H1 (cell line): ENCODE measurements at regions not wholly inside any gene's neighbourhood (a gene's known extent, or its start where the extent isn't known, plus 50 kb on each side); places are given as distances from the start of the nearest gene placed in this dataset.

Experiments used
- CTCF ChIA-PET: fragments of 300-600 bp; sonication (Branson Sonifier 250); formaldehyde crosslinking; loops from one replicate; lab custom pipeline; 2021; ENCODE audit not compliant: partially characterized antibody; lab: Charles Lee
- POLR2A ChIA-PET: fragments of 300-600 bp; sonication (Branson Sonifier 250); formaldehyde crosslinking; loops from one replicate; lab custom pipeline; 2021; ENCODE audit warnings: inconsistent platforms; ENCODE audit not compliant: partially characterized antibody; lab: Charles Lee
- DNase-seq, 2 experiments: peaks; one replicate each; pipeline versions ENCODE4 v3.0.0 to v3.0.0-alpha.2; 2010 to 2022; ENCODE audit warnings: low spot score in 2 of 2, low read depth in 1 of 2, mixed read lengths in 1 of 2
- FAIRE-seq: peaks from 2 replicates; lab custom pipeline; 2011; peaks lifted over from hg19 to GRCh38; lab: Jason Lieb, UNC
- H2AFZ ChIP-seq: 2 replicates; pipeline ENCODE4 v1.8.1; 2012; ENCODE audit warnings: low read length, inconsistent platforms
- H2AK5ac ChIP-seq: 2 replicates; pipeline ENCODE4 v1.6.1; 2013; ENCODE audit warnings: low read depth, low read length
- H2BK120ac ChIP-seq: replicated peaks from 2 replicates; pipeline ENCODE3; 2013; ENCODE audit warnings: low read depth, low read length, inconsistent platforms
- H2BK12ac ChIP-seq: 2 replicates; pipeline ENCODE4 v1.6.1; 2013; ENCODE audit warnings: low read depth, low read length
- H2BK15ac ChIP-seq: 2 replicates; pipeline ENCODE4 v1.6.1; 2013; ENCODE audit warnings: low read length
- H2BK20ac ChIP-seq: 2 replicates; pipeline ENCODE4 v1.6.1; 2013; ENCODE audit warnings: low read length
- H2BK5ac ChIP-seq: 2 replicates; pipeline ENCODE4 v1.6.1; 2013; ENCODE audit warnings: low read depth, low read length
- H3K14ac ChIP-seq: 2 replicates; pipeline ENCODE4 v1.6.1; 2013; ENCODE audit warnings: inconsistent platforms; ENCODE audit not compliant: insufficient read length
- H3K18ac ChIP-seq: 2 replicates; pipeline ENCODE4 v1.6.1; 2013; ENCODE audit warnings: low read length; ENCODE audit errors: extremely low read depth
- H3K23ac ChIP-seq: 2 replicates; pipeline ENCODE4 v1.6.1; 2013; ENCODE audit warnings: inconsistent platforms; ENCODE audit not compliant: insufficient read length
- H3K23me2 ChIP-seq: 2 replicates; pipeline ENCODE4 v1.6.1; 2013; ENCODE audit warnings: low read depth, low read length
- H3K27ac ChIP-seq: 2 replicates; pipeline ENCODE4 v1.6.1; 2011; ENCODE audit warnings: low read depth, low read length, inconsistent platforms
- H3K27me3 ChIP-seq, 4 experiments: replicated peaks in 1 of 4; 1 replicate in 1 of 4; 2 replicates in 3 of 4; pipeline versions ENCODE4 v1.6.1 to v1.8.1; 2011 to 2013; ENCODE audit warnings: low read length in 3 of 4, mild to moderate bottlenecking in 3 of 4, inconsistent platforms in 2 of 4, mixed read lengths in 2 of 4, moderate library complexity in 1 of 4; ENCODE audit not compliant: control insufficient read depth in 3 of 4, insufficient read depth in 3 of 4; ENCODE audit errors: extremely low read depth in 1 of 4
- H3K36me3 ChIP-seq, 4 experiments: 2 replicates each; pipeline versions ENCODE4 v1.6.1 to v1.8.1; 2011 to 2013; ENCODE audit warnings: mild to moderate bottlenecking in 4 of 4, low read length in 3 of 4, moderate library complexity in 2 of 4, control low read depth in 1 of 4, inconsistent platforms in 1 of 4; ENCODE audit not compliant: insufficient read depth in 4 of 4, control insufficient read depth in 2 of 4
- H3K4ac ChIP-seq: replicated peaks from 2 replicates; pipeline ENCODE3; 2013; ENCODE audit warnings: low read length, low read depth, mixed read lengths, inconsistent platforms; ENCODE audit not compliant: insufficient read length
- H3K4me1 ChIP-seq, 4 experiments: replicated peaks in 1 of 4; 1 replicate in 1 of 4; 2 replicates in 3 of 4; pipeline versions ENCODE4 v1.6.1 to v1.8.1; 2011 to 2013; ENCODE audit warnings: low read length in 3 of 4, inconsistent platforms in 2 of 4, mixed read lengths in 1 of 4; ENCODE audit not compliant: insufficient read depth in 4 of 4, control insufficient read depth in 3 of 4
- H3K4me2 ChIP-seq, 2 experiments: 2 replicates each; pipeline versions ENCODE4 v1.6.1 to v1.8.1; 2011 to 2013; ENCODE audit warnings: low read depth in 2 of 2, low read length in 2 of 2, control low read depth in 1 of 2, inconsistent platforms in 1 of 2, mild to moderate bottlenecking in 1 of 2; ENCODE audit not compliant: insufficient read depth in 1 of 2
- H3K4me3 ChIP-seq, 4 experiments: fragments of 200-600, 300-600 bp in 1 of 4; sonication (generic), shearing (Covaris generic), sonication (Bioruptor Twin) in 1 of 4; 2 replicates each; pipeline versions ENCODE4 v1.5.1 to v1.8.1; 2011 to 2016; ENCODE audit warnings: low read length in 4 of 4, low read depth in 3 of 4, control low read depth in 2 of 4, inconsistent platforms in 2 of 4, mild to moderate bottlenecking in 2 of 4, mixed read lengths in 1 of 4, moderate library complexity in 1 of 4; ENCODE audit not compliant: insufficient read depth in 2 of 4; ENCODE audit errors: extremely low read depth in 1 of 4
- H3K56ac ChIP-seq: replicated peaks from 2 replicates; pipeline ENCODE3; 2013; ENCODE audit warnings: low read depth, mild to moderate bottlenecking, mixed read lengths, low read length, inconsistent platforms; ENCODE audit not compliant: insufficient read length
- H3K79me1 ChIP-seq: 2 replicates; pipeline ENCODE4 v1.6.1; 2013; ENCODE audit warnings: low read depth, low read length, control low read depth
- H3K79me2 ChIP-seq, 2 experiments: 2 replicates each; pipeline versions ENCODE4 v1.6.1 to v1.8.1; 2012 to 2013; ENCODE audit warnings: low read length in 2 of 2, mild to moderate bottlenecking in 2 of 2, inconsistent platforms in 1 of 2; ENCODE audit not compliant: insufficient read depth in 2 of 2, control insufficient read depth in 1 of 2
- H3K9ac ChIP-seq, 4 experiments: replicated peaks in 1 of 4; 1 replicate in 1 of 4; 2 replicates in 3 of 4; pipeline versions ENCODE4 v1.6.1 to v1.8.1; 2011 to 2013; ENCODE audit warnings: low read depth in 3 of 4, low read length in 3 of 4, control low read depth in 2 of 4, mild to moderate bottlenecking in 2 of 4, moderate library complexity in 2 of 4, inconsistent platforms in 1 of 4; ENCODE audit errors: extremely low read depth in 1 of 4
- H3K9me3 ChIP-seq, 2 experiments: 2 replicates each; pipeline versions ENCODE4 v1.6.1 to v1.8.1; 2012 to 2013; ENCODE audit warnings: mild to moderate bottlenecking in 2 of 2, moderate library complexity in 2 of 2, control low read depth in 1 of 2, inconsistent platforms in 1 of 2, low read depth in 1 of 2, low read length in 1 of 2, mixed read lengths in 1 of 2; ENCODE audit not compliant: insufficient read depth in 2 of 2
- H4K20me1 ChIP-seq, 2 experiments: replicated peaks in 1 of 2; 2 replicates each; pipeline versions ENCODE3 to v1.8.1; 2011 to 2013; ENCODE audit warnings: inconsistent platforms in 2 of 2, low read length in 2 of 2, mild to moderate bottlenecking in 1 of 2; ENCODE audit not compliant: insufficient read depth in 2 of 2, control insufficient read depth in 1 of 2
- H4K5ac ChIP-seq: 2 replicates; pipeline ENCODE4 v1.6.1; 2013; ENCODE audit warnings: low read length, low read depth, mixed read lengths, inconsistent platforms; ENCODE audit not compliant: insufficient read length
- H4K8ac ChIP-seq: 2 replicates; pipeline ENCODE4 v1.8.0; 2013; ENCODE audit warnings: mild to moderate bottlenecking, moderate library complexity, low read length, inconsistent platforms; ENCODE audit not compliant: insufficient read depth; ENCODE audit errors: extremely low read depth
- H4K91ac ChIP-seq: replicated peaks from 2 replicates; pipeline ENCODE3; 2013; ENCODE audit warnings: low read length, mixed read lengths, inconsistent platforms; ENCODE audit not compliant: insufficient read length
- BACH1 ChIP-seq: IDR thresholded peaks from 2 replicates; pipeline ENCODE4 v1.6.1; 2012; ENCODE audit warnings: low read length, improper control_type of control experiment
- HDAC2 ChIP-seq, 2 experiments: fragments of 300-600 bp in 1 of 2; sonication (generic) in 1 of 2; IDR thresholded peaks; 2 replicates each; pipeline ENCODE4 v1.6.1; 2011 to 2012; ENCODE audit warnings: low read depth in 2 of 2, low read length in 2 of 2, mild to moderate bottlenecking in 2 of 2, moderate library complexity in 2 of 2, borderline replicate concordance in 1 of 2, inconsistent platforms in 1 of 2
- HDAC6 ChIP-seq: IDR thresholded peaks from one replicate; pipeline ENCODE4 v1.7.1; 2012; ENCODE audit warnings: low read depth, mild to moderate bottlenecking, inconsistent platforms, low read length, moderate library complexity
- JUN ChIP-seq: IDR thresholded peaks from 2 replicates; pipeline ENCODE4 v1.6.1; 2011; ENCODE audit warnings: low read depth, mild to moderate bottlenecking, improper control_type of control experiment, low read length
- JUND ChIP-seq: IDR thresholded peaks from 2 replicates; pipeline ENCODE4 v1.6.1; 2011; ENCODE audit warnings: mild to moderate bottlenecking, improper control_type of control experiment, low read length
- KDM1A ChIP-seq: fragments of 200-600, 300-600 bp; sonication (generic); IDR thresholded peaks from 2 replicates; pipeline ENCODE4 v1.7.1; 2016; ENCODE audit warnings: mild to moderate bottlenecking, low read length, borderline replicate concordance
- KDM5A ChIP-seq: fragments of 200-600 bp; IDR thresholded peaks from 2 replicates; pipeline ENCODE4 v1.7.1; 2012; ENCODE audit warnings: mild to moderate bottlenecking, low read length, inconsistent platforms, mixed read lengths
- MAX ChIP-seq: IDR thresholded peaks from 2 replicates; pipeline ENCODE4 v1.6.1; 2012; ENCODE audit warnings: inconsistent platforms
- NANOG ChIP-seq: IDR thresholded peaks from 2 replicates; pipeline ENCODE4 v1.6.1; 2011; ENCODE audit warnings: low read length, low read depth, mild to moderate bottlenecking, inconsistent platforms; ENCODE audit not compliant: insufficient read depth, poor library complexity, severe bottlenecking
- NRF1 ChIP-seq: IDR thresholded peaks from 2 replicates; pipeline ENCODE4 v1.6.1; 2011; ENCODE audit warnings: mild to moderate bottlenecking, low read depth, low read length, improper control_type of control experiment
- POLR2A ChIP-seq, 2 experiments: IDR thresholded peaks; 1 replicate in 1 of 2; 2 replicates in 1 of 2; pipeline ENCODE4 v1.6.1; 2011; ENCODE audit warnings: low read depth in 2 of 2, low read length in 2 of 2, mild to moderate bottlenecking in 2 of 2; ENCODE audit errors: control extremely low read depth in 1 of 2
- POLR2AphosphoS5 ChIP-seq: IDR thresholded peaks from 2 replicates; pipeline ENCODE4 v1.6.1; 2011; ENCODE audit warnings: low read depth, low read length
- SIN3A ChIP-seq, 2 experiments: IDR thresholded peaks in 1 of 2; conservative IDR thresholded peaks in 1 of 2; 2 replicates each; pipeline ENCODE4 v1.6.1; 2011 to 2012; ENCODE audit warnings: low read length in 2 of 2, improper control_type of control experiment in 1 of 2, low read depth in 1 of 2, mild to moderate bottlenecking in 1 of 2
- SP4 ChIP-seq: IDR thresholded peaks from 2 replicates; pipeline ENCODE4 v1.6.1; 2012; ENCODE audit warnings: low read length, inconsistent platforms
- SRF ChIP-seq: IDR thresholded peaks from 2 replicates; pipeline ENCODE4 v1.6.1; 2011; ENCODE audit warnings: mild to moderate bottlenecking, low read depth, low read length, moderate library complexity
- YY1 ChIP-seq: IDR thresholded peaks from 2 replicates; pipeline ENCODE4 v1.6.1; 2011; ENCODE audit warnings: low read depth, mild to moderate bottlenecking, low read length
- WGBS, 2 experiments: shearing (Covaris generic) in 1 of 2; methylation state at CpG; one replicate each; pipeline versions ENCODE4 v1.1.6 to v1.1.7; 2013 to 2015; ENCODE audit warnings: low lambda C conversion rate in 2 of 2, mixed read lengths in 2 of 2, inconsistent platforms in 1 of 2, low coverage in 1 of 2, missing lambda C conversion rate in 1 of 2; ENCODE audit not compliant: insufficient replicate concordance in 2 of 2, insufficient coverage in 1 of 2, insufficient read length in 1 of 2; ENCODE audit errors: extremely low coverage in 1 of 2, missing lambda C conversion rate in 1 of 2; 5-methylcytosine and 5-hydroxymethylcytosine counted together

GRCh38 chr4:138611721-138612120 lies 369.6 kb upstream of the SLC7A11 start:
- Histone ChIP-seq H3K14ac (no peak overlapping the region), H3K79me2 (no peaks in the 10 kb centered on the region), H3K4me1 (peaks cover 0 to 8% (median 1%) of the 10 kb centered on the region in 4 experiments; a peak in 3 of 7 replicates), H3K27ac (no peak overlapping the region), H3K56ac (no peak overlapping the region), H3K4me3 (no peak overlapping the region), H3K36me3 (no peaks in the 10 kb centered on the region), H4K20me1 (no peaks in the 10 kb centered on the region), H4K91ac (no peak overlapping the region), H3K4ac (no peak overlapping the region), H2BK20ac (no peak overlapping the region), H2BK12ac (no peak overlapping the region), H3K23ac (no peak overlapping the region), H3K23me2 (no peaks in the 10 kb centered on the region), H4K5ac (no peak overlapping the region), H3K9ac (no peak overlapping the region), H4K8ac (no peak overlapping the region), H2AK5ac (no peak overlapping the region), H3K9me3 (peaks cover 0 to 8% of the 10 kb centered on the region in 2 experiments; a peak in 3 of 4 replicates), H3K4me2 (no peak overlapping the region), H3K79me1 (no peaks in the 10 kb centered on the region), H3K27me3 (no peaks in the 10 kb centered on the region), H2BK15ac (no peak overlapping the region), H2BK120ac (no peak overlapping the region), H3K18ac (no peak overlapping the region), H2AFZ (no peak overlapping the region), H2BK5ac (no peak overlapping the region)
- ChIA-PET CTCF (interaction anchor here (0.8 to 0.9 kb wide), 3 partner anchors 35 to 234 kb away, joined by 3 to 5 read pairs (median 3); no protein-coding TSS in a partner anchor), POLR2A (no interaction called here)
- no peak for FAIRE-seq
- no peak for DNase-seq
- 57% methylated on average over 2 of the region's 2 CpGs; no CpG with 5 or more reads in 1 of the 2 experiments for WGBS, 2 experiments
- no peak for TF ChIP-seq POLR2AphosphoS5
- no peak for TF ChIP-seq KDM1A
- no peak for TF ChIP-seq KDM5A
- TF ChIP-seq BACH1: no peak
- no peak for TF ChIP-seq JUN
- TF ChIP-seq SRF: no peak
- no peak for TF ChIP-seq HDAC6
- TF ChIP-seq NRF1: no peak
- TF ChIP-seq HDAC2 (IDR thresholded peaks at IDR 0.05; ENCODE audit: borderline replicate concordance in 1 of 2, low read depth in 2 of 2, low read length in 2 of 2): no peak
- TF ChIP-seq SIN3A (conservative IDR thresholded peaks at IDR 0.05 in 1 of 2, IDR thresholded peaks at IDR 0.05 in 1 of 2; ENCODE audit: low read depth in 1 of 2, low read length in 2 of 2): no peak
- no peak for TF ChIP-seq POLR2A (IDR thresholded peaks at IDR 0.05; ENCODE audit: control extremely low read depth in 1 of 2, low read depth in 2 of 2, low read length in 2 of 2)
- TF ChIP-seq JUND: no peak
- TF ChIP-seq NANOG: no peak
- no peak for TF ChIP-seq YY1
- TF ChIP-seq SP4: no peak
- TF ChIP-seq MAX: no peak
